ENCODE measurements at regions not wholly inside any gene's neighbourhood (a gene's known extent, or its start where the extent isn't known, plus 50 kb on each side); places are given as distances from the start of the nearest gene placed in this dataset.
"Not testable (repeated sequence)": the region's sequence is repeated elsewhere in the genome, so short reads cannot be mapped to it uniquely, and the experiment has no call there.

DNA sequence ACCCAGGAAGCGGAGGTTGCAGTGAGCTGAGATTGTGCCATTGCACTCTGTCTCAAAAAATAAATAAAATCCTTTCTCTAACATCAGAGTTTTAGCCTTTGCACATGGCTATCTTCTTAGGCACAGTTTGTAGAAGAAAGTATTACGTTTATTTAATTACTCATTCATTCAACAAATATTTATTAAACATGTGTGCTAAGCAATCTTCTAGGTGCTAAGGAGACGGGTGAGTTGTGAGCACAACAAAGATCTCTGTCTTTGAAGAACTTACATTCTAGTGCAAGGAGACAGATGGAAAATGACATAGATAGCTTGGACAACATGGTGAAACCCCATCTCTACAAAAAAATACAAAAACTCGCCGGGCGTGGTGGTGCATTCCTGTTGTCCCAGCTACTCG lies 122.3 kb upstream of the MYO10 start:
- H3K9me3 Mint-ChIP-seq, result peaks cover 6% of the 10 kb centered on the region
- DNase-seq, result peak; percentile 4
- no peak for TF ChIP-seq CTCF (IDR thresholded peaks at IDR 0.05)
- H3K36me3 Mint-ChIP-seq (ENCODE audit: low read depth), result no peaks in the 10 kb centered on the region
- peaks cover 2% of the 10 kb centered on the region; the same call in 1 of the 2 replicates for H3K27me3 Mint-ChIP-seq (ENCODE audit: insufficient read depth)
- no peak overlapping the region for H3K4me3 Mint-ChIP-seq
- peak overlapping the region; percentile 17; the same call in 1 of the 2 replicates for H3K27ac Mint-ChIP-seq
- peaks cover 33% of the 10 kb centered on the region for H3K4me1 Mint-ChIP-seq (ENCODE audit: low read depth)

GRCh38 chr5:17061973-17062470 lies 125.9 kb upstream of the MYO10 start:
- Mint-ChIP-seq H3K4me1 (ENCODE audit: low read depth) (peaks cover 35% of the 10 kb centered on the region), H3K36me3 (ENCODE audit: low read depth) (no peaks in the 10 kb centered on the region)

DNA sequence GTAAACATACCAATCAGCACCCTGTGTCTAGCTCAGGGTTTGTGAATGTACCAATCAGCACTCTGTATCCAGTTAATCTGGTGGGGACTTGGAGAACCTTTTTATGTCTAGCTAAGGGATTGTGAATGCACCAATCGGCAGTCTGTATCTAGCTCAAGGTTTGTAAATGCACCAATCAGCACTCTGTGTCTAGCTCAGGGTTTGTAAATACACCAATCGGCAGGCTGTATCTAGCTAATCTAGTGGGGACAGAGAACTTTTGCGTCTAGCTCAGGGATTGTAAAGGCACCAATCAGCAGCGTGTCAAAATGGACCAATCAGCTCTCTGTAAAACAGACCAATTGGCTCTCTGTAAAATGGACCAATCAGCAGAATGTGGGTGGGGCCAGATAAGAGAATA lies 126.7 kb upstream of the MYO10 start:
- not testable (repeated sequence) for H3K27ac Mint-ChIP-seq; H3K9me3 Mint-ChIP-seq; H3K36me3 Mint-ChIP-seq (ENCODE audit: low read depth); DNase-seq; H3K27me3 Mint-ChIP-seq (ENCODE audit: insufficient read depth); H3K4me3 Mint-ChIP-seq
- peaks cover 27% of the 10 kb centered on the region for H3K4me1 Mint-ChIP-seq (ENCODE audit: low read depth)

More at GRCh38 chr5:17061973-17062470, 125.9 kb upstream of the MYO10 start:
- Mint-ChIP-seq H3K27me3 (ENCODE audit: insufficient read depth) (peaks cover 2% of the 10 kb centered on the region; the same call in 1 of the 2 replicates), H3K4me3 (no peak overlapping the region), H3K9me3 (peaks cover 6% of the 10 kb centered on the region), H3K27ac (no peak overlapping the region)
- DNase-seq, result no peak
- TF ChIP-seq CTCF (IDR thresholded peaks at IDR 0.05), result no peak

DNA sequence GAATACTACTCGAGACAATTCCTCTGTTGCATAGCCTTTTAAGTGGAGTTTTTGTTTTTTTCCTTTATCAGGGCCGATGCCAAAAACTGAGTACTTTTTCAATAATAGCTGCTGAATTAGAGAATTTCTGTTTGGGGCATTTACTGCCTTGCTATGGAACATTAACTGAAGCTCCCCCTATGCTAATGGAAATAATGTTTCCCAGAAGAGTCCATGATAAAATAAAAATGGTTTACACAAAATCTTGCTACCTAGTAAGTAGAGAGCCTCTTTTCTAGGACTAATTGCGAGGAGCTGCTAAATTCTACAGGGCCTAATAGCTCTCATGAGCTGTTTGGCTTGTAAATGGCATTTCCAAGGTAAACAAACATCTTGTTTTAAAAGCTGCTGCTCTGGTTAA lies 128.2 kb upstream of the MYO10 start:
- Mint-ChIP-seq H3K36me3 (ENCODE audit: low read depth) (no peaks in the 10 kb centered on the region), H3K27ac (no peak overlapping the region), H3K27me3 (ENCODE audit: insufficient read depth) (peaks cover 2% of the 10 kb centered on the region; the same call in 1 of the 2 replicates), H3K4me1 (ENCODE audit: low read depth) (peaks cover 15% of the 10 kb centered on the region; the same call in 1 of the 2 replicates), H3K9me3 (peaks cover 6% of the 10 kb centered on the region), H3K4me3 (no peak overlapping the region)
- DNase-seq, result no peak
- TF ChIP-seq CTCF (IDR thresholded peaks at IDR 0.05), result no peak

GRCh38 chr5:17065458-17065857 lies 129.4 kb upstream of the MYO10 start:
- DNase-seq, result no peak
- no peak for TF ChIP-seq CTCF (IDR thresholded peaks at IDR 0.05)
- peaks cover 15% of the 10 kb centered on the region; the same call in 1 of the 2 replicates for H3K4me1 Mint-ChIP-seq (ENCODE audit: low read depth)
- H3K9me3 Mint-ChIP-seq, result peaks cover 6% of the 10 kb centered on the region
- H3K27me3 Mint-ChIP-seq (ENCODE audit: insufficient read depth), result no peaks in the 10 kb centered on the region
- H3K36me3 Mint-ChIP-seq (ENCODE audit: low read depth), result no peaks in the 10 kb centered on the region
- H3K27ac Mint-ChIP-seq, result no peak overlapping the region
- H3K4me3 Mint-ChIP-seq, result no peak overlapping the region

DNA sequence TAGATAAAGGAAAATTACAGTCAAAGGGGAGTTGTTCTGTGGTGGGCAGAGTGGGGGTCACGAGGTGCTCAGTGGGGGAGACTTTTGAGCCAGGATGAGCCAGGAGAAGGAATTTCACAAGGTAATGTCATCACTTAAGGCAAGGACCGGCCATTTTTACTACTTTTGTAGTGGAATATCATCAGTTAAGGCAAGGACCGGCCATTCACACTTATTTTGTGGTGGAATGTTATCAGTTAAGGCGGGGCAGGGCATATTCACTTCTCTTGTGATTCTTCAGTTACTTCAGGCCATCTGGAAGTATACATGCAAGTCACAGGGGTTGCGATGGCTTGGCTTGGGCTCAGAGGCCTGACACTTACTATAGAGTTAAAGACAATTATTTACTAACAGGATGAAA lies 129.9 kb upstream of the MYO10 start:
- DNase-seq; H3K36me3 Mint-ChIP-seq (ENCODE audit: low read depth); H3K27me3 Mint-ChIP-seq (ENCODE audit: insufficient read depth); H3K9me3 Mint-ChIP-seq; H3K4me3 Mint-ChIP-seq; H3K27ac Mint-ChIP-seq: not testable (repeated sequence)
- H3K4me1 Mint-ChIP-seq (ENCODE audit: low read depth), result peaks cover 15% of the 10 kb centered on the region; the same call in 1 of the 2 replicates
